Prostate gland (tissue), 2 donors: ENCODE measurements at regions not wholly inside any gene's neighbourhood (a gene's known extent, or its start where the extent isn't known, plus 50 kb on each side); places are given as distances from the start of the nearest gene placed in this dataset.

ENCODE experiments used
- POLR2A ChIP-seq: fragments of 450-650 bp; IDR thresholded peaks from one replicate; pipeline ENCODE4 v1.6.1; 2016; ENCODE audit warnings: antibody characterized with exemption, mild to moderate bottlenecking
- POLR2AphosphoS5 ChIP-seq: sonication (generic); formaldehyde crosslinking; IDR thresholded peaks from one replicate; pipeline ENCODE4 v1.6.1; 2017; ENCODE audit warnings: antibody characterized with exemption
- TF ChIP-seq, protein P1 (sequence below), 4 experiments: fragments of 200-600 bp in 2 of 4; fragments of 450-650 bp in 2 of 4; sonication (generic) in 2 of 4; IDR thresholded peaks; 1 replicate in 3 of 4; 2 replicates in 1 of 4; pipeline ENCODE4 v1.5.1; 2016 to 2019; ENCODE audit warnings: antibody characterized with exemption in 4 of 4, mild to moderate bottlenecking in 2 of 4, moderate library complexity in 2 of 4

DNA sequence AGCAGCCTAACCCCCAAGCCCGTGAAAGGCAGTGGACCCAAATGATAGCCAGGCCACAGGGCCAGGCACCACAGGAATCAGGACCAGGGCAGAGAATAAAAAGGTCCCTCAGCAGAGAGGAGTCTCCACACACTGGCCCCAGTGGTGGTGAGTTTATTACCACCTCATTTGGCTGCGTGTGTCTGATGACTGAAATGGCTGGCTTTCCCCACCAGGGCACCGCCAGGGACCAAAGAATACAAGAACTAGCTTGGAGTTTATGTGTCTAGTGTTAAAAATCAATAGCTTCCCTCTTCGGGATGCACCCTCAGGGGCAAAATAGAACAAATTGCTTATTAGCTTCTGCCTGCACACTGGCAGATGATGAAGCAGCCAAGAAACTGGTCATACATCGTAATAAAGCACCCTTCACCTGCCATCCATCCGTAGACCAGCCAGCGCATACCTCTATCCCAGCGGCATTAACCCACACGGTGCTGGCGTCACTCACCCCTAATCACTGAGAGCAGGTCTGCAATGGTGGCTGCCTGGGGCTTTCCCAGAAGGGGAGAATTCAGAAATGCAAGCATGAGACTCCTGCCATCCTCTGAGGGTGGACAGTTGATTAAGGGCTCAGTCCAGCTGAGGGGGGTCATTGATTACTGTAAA is 223.7 kb upstream of the ZMIZ1 start:
- TF ChIP-seq, protein P1, sequence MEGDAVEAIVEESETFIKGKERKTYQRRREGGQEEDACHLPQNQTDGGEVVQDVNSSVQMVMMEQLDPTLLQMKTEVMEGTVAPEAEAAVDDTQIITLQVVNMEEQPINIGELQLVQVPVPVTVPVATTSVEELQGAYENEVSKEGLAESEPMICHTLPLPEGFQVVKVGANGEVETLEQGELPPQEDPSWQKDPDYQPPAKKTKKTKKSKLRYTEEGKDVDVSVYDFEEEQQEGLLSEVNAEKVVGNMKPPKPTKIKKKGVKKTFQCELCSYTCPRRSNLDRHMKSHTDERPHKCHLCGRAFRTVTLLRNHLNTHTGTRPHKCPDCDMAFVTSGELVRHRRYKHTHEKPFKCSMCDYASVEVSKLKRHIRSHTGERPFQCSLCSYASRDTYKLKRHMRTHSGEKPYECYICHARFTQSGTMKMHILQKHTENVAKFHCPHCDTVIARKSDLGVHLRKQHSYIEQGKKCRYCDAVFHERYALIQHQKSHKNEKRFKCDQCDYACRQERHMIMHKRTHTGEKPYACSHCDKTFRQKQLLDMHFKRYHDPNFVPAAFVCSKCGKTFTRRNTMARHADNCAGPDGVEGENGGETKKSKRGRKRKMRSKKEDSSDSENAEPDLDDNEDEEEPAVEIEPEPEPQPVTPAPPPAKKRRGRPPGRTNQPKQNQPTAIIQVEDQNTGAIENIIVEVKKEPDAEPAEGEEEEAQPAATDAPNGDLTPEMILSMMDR (IDR thresholded peaks at IDR 0.05) = no peak
- no peak for TF ChIP-seq POLR2AphosphoS5
- TF ChIP-seq POLR2A = no peak
